HFFc6 (cell line): ENCODE measurements at regions not wholly inside any gene's neighbourhood (a gene's known extent, or its start where the extent isn't known, plus 50 kb on each side); places are given as distances from the start of the nearest gene placed in this dataset.
"Not testable (repeated sequence)": the region's sequence is repeated elsewhere in the genome, so short reads cannot be mapped to it uniquely, and the experiment has no call there.

Source experiments
- DNase-seq: peaks from one replicate; pipeline ENCODE4 v3.0.0-alpha.2; 2018
- H3K27ac Mint-ChIP-seq: 2 replicates; pipeline ENCODE4 v1.8.0; 2020; ENCODE audit warnings: mild to moderate bottlenecking, mixed read lengths
- H3K27me3 Mint-ChIP-seq: 2 replicates; pipeline ENCODE4 v1.8.0; 2021; ENCODE audit warnings: mild to moderate bottlenecking, moderate library complexity, mixed read lengths; ENCODE audit not compliant: insufficient read depth
- H3K36me3 Mint-ChIP-seq: 2 replicates; pipeline ENCODE4 v1.8.0; 2021; ENCODE audit warnings: low read depth, mixed read lengths
- H3K4me1 Mint-ChIP-seq: 2 replicates; pipeline ENCODE4 v1.8.0; 2020; ENCODE audit warnings: low read depth, mixed read lengths
- H3K4me3 Mint-ChIP-seq: 2 replicates; pipeline ENCODE4 v1.8.0; 2020; ENCODE audit warnings: mild to moderate bottlenecking, moderate library complexity, mixed read lengths
- H3K9me3 Mint-ChIP-seq: 2 replicates; pipeline ENCODE4 v1.8.0; 2020; ENCODE audit warnings: mild to moderate bottlenecking, mixed read lengths
- TF ChIP-seq, protein P1 (sequence below): fragments of 200-600 bp; sonication (generic); IDR thresholded peaks from 2 replicates; pipeline ENCODE4 v1.5.0; 2021; ENCODE audit warnings: antibody characterized with exemption, mild to moderate bottlenecking

GRCh38 chr2:242017086-242017485 is 147.6 kb downstream of the RTP5 start:
- no peaks in the 10 kb centered on the region for H3K9me3 Mint-ChIP-seq
- TF ChIP-seq, protein P1, sequence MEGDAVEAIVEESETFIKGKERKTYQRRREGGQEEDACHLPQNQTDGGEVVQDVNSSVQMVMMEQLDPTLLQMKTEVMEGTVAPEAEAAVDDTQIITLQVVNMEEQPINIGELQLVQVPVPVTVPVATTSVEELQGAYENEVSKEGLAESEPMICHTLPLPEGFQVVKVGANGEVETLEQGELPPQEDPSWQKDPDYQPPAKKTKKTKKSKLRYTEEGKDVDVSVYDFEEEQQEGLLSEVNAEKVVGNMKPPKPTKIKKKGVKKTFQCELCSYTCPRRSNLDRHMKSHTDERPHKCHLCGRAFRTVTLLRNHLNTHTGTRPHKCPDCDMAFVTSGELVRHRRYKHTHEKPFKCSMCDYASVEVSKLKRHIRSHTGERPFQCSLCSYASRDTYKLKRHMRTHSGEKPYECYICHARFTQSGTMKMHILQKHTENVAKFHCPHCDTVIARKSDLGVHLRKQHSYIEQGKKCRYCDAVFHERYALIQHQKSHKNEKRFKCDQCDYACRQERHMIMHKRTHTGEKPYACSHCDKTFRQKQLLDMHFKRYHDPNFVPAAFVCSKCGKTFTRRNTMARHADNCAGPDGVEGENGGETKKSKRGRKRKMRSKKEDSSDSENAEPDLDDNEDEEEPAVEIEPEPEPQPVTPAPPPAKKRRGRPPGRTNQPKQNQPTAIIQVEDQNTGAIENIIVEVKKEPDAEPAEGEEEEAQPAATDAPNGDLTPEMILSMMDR, result no peak
- H3K4me3 Mint-ChIP-seq, result no peak overlapping the region
- H3K4me1 Mint-ChIP-seq, result peaks cover 9% of the 10 kb centered on the region
- no peaks in the 10 kb centered on the region for H3K36me3 Mint-ChIP-seq
- H3K27me3 Mint-ChIP-seq, result peaks cover 35% of the 10 kb centered on the region
- H3K27ac Mint-ChIP-seq, result no peak overlapping the region
- no peak for DNase-seq

- not testable (repeated sequence) for H3K27ac Mint-ChIP-seq, H3K4me1 Mint-ChIP-seq, H3K9me3 Mint-ChIP-seq, DNase-seq, H3K36me3 Mint-ChIP-seq, H3K4me3 Mint-ChIP-seq
- peaks cover 45% of the 10 kb centered on the region for H3K27me3 Mint-ChIP-seq
Measured at GRCh38 chr2:242018416-242018815, 148.9 kb downstream of the RTP5 start.

DNA sequence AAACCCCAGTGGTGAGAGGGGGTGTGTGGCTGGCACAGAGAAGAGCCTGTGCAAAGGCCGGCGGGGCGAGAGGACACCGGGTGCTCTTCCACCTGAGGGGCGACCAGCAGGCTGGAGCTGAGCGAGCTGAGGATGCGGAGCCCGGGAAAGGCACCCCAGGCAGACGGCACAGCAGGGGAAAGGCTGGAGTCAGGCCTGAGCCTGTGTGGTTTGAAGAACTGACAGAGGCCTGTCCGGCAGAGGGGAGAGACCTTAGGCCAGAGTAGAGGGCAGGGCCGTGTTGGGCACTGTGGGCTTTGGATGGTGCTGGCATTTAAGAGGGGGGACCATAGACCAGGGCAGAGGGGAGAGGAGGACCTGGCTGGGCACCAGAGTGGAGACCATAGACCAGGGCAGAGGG is 149.8 kb downstream of the RTP5 start:
- Mint-ChIP-seq H3K4me3 (no peak overlapping the region), H3K36me3 (no peaks in the 10 kb centered on the region), H3K9me3 (no peaks in the 10 kb centered on the region), H3K27me3 (peaks cover 48% of the 10 kb centered on the region), H3K4me1 (peaks cover 9% of the 10 kb centered on the region), H3K27ac (no peak overlapping the region)
- TF ChIP-seq, protein P1, result no peak
- no peak for DNase-seq

DNA sequence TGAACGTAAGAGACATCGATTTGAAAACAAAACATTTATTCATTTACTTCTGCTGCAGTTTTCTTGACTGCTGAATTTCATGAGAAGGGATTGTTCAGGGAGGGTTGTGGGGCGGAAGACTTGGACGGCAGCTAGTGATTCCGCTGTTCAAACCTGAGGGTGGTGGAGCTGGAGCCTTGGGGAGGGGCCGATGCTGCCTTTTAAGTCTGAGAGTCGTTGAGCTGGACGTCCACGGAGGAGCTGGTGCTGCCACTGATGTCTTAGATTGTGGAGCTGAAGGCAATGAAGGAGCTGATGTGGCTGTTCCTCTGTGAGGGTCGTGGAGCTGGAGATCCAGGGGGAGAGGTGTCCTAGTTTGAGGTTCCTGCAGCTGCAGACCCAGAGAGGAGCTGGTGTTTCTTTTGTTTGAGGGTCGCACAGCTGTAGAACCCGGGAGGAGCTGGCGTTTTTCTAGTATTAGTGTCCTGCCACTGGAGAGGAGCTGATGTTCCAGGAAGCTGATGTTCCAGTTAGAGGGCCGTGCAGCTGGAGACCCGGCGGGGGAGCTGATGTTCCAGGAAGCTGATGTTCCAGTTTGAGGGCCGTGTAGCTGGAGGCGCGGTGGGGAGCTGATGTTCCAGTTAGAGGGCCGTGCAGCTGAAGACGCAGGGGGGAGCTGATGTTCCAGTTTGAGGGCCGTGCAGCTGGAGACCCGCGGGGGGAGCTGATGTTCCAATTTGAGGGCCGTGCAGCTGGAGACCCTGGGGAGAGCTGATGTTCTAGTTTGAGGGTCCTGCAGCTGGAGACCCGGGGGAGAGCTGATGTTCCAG is 150.9 kb downstream of the RTP5 start:
- H3K27ac Mint-ChIP-seq, result no peak overlapping the region
- peaks cover 9% of the 10 kb centered on the region for H3K4me1 Mint-ChIP-seq
- H3K27me3 Mint-ChIP-seq, result peaks cover 54% of the 10 kb centered on the region
- no peak overlapping the region for H3K4me3 Mint-ChIP-seq
- no peaks in the 10 kb centered on the region for H3K36me3 Mint-ChIP-seq
- TF ChIP-seq, protein P1, result no peak
- H3K9me3 Mint-ChIP-seq, result no peaks in the 10 kb centered on the region
- no peak for DNase-seq

GRCh38 chr2:242022550-242023290 is 153.2 kb downstream of the RTP5 start:
- no peak overlapping the region for H3K27ac Mint-ChIP-seq
- peaks cover 9% of the 10 kb centered on the region for H3K4me1 Mint-ChIP-seq
- peaks cover 56% of the 10 kb centered on the region for H3K27me3 Mint-ChIP-seq
- no peaks in the 10 kb centered on the region for H3K9me3 Mint-ChIP-seq
- no peak overlapping the region for H3K4me3 Mint-ChIP-seq
- H3K36me3 Mint-ChIP-seq, result no peaks in the 10 kb centered on the region
- TF ChIP-seq, protein P1, result no peak
- DNase-seq, result no peak

- H3K27ac Mint-ChIP-seq, result no peak overlapping the region
- TF ChIP-seq, protein P1, result no peak
- no peaks in the 10 kb centered on the region for H3K9me3 Mint-ChIP-seq
- DNase-seq, result no peak
- H3K4me3 Mint-ChIP-seq, result no peak overlapping the region
- H3K27me3 Mint-ChIP-seq, result peaks cover 71% of the 10 kb centered on the region
- no peaks in the 10 kb centered on the region for H3K36me3 Mint-ChIP-seq
- peaks cover 9% of the 10 kb centered on the region for H3K4me1 Mint-ChIP-seq
Measured at GRCh38 chr2:242024751-242025355, 155.3 kb downstream of the RTP5 start.
